PC-3 (cell line): ENCODE measurements at regions not wholly inside any gene's neighbourhood (a gene's known extent, or its start where the extent isn't known, plus 50 kb on each side); places are given as distances from the start of the nearest gene placed in this dataset.

Source experiments
- ATAC-seq: fragments of 200-7000 bp; cut with Tn5 transposase; 2 replicates; pipeline ENCODE4 v1.9.1; 2020; ENCODE audit warnings: mild to moderate bottlenecking, moderate library complexity
- BruUV-seq: library from RNA; stranded (reverse); fragments of 400-500 nt; replicated peaks from 2 replicates; lab custom pipeline; 2021; lab: Mats Ljungman, UMichigan
- CTCF ChIA-PET: fragments of 300-600 bp; sonication (Branson Sonifier 250); formaldehyde crosslinking; loops from one replicate; lab custom pipeline; 2022; ENCODE audit warnings: antibody characterized with exemption; lab: Charles Lee
- POLR2A ChIA-PET: fragments of 300-600 bp; sonication (Branson Sonifier 250); formaldehyde crosslinking; loops from one replicate; lab custom pipeline; 2022; ENCODE audit warnings: antibody characterized with exemption; ENCODE audit not compliant: unreplicated experiment; lab: Charles Lee
- DNase-seq: peaks from one replicate; pipeline ENCODE4 v3.0.0-alpha.2; 2015
- H2AFZ ChIP-seq: fragments of 300-600 bp; sonication (generic); 2 replicates; pipeline ENCODE4 v1.6.0; 2016; ENCODE audit warnings: antibody characterized with exemption, low read length
- H3F3A ChIP-seq: fragments of 300-600 bp; sonication (generic); one replicate; pipeline ENCODE4 v1.6.0; 2017; ENCODE audit warnings: antibody characterized with exemption, low read length, control low read depth, mild to moderate bottlenecking; ENCODE audit not compliant: unreplicated experiment
- H3K27ac ChIP-seq: fragments of 300-600 bp; sonication (generic); 2 replicates; pipeline ENCODE4 v1.5.1; 2016; ENCODE audit warnings: mild to moderate bottlenecking, low read length
- H3K27me3 ChIP-seq: fragments of 300-600 bp; sonication (generic); 2 replicates; pipeline ENCODE4 v1.6.1; 2016; ENCODE audit warnings: low read length, mixed read lengths
- H3K36me3 ChIP-seq: fragments of 300-600 bp; sonication (generic); 2 replicates; pipeline ENCODE4 v1.6.1; 2016; ENCODE audit warnings: low read depth, mixed run types, low read length, mixed read lengths
- H3K4me1 ChIP-seq: fragments of 300-600 bp; sonication (generic); 2 replicates; pipeline ENCODE4 v1.5.1; 2016; ENCODE audit warnings: low read length; ENCODE audit not compliant: insufficient read depth
- H3K4me2 ChIP-seq: fragments of 300-600 bp; sonication (generic); 2 replicates; pipeline ENCODE4 v1.6.0; 2016; ENCODE audit warnings: low read length
- H3K4me3 ChIP-seq: fragments of 300-600 bp; sonication (generic); 2 replicates; pipeline ENCODE4 v1.5.1; 2016; ENCODE audit warnings: mild to moderate bottlenecking, low read length, mixed read lengths
- H3K79me2 ChIP-seq: fragments of 300-600 bp; sonication (generic); 2 replicates; pipeline ENCODE4 v1.6.1; 2017; ENCODE audit warnings: low read length, mixed read lengths
- H3K9ac ChIP-seq: fragments of 300-600 bp; sonication (generic); 2 replicates; pipeline ENCODE4 v1.6.0; 2016; ENCODE audit warnings: mild to moderate bottlenecking, low read length
- H3K9me2 ChIP-seq: fragments of 300-600 bp; sonication (generic); replicated peaks from 2 replicates; pipeline ENCODE4 v1.6.1; 2016; ENCODE audit warnings: mixed run types, low read length, mixed read lengths
- H3K9me3 ChIP-seq: fragments of 300-600 bp; sonication (generic); 2 replicates; pipeline ENCODE4 v1.6.1; 2016; ENCODE audit warnings: low read length, mixed read lengths
- H4K20me1 ChIP-seq: fragments of 300-600 bp; sonication (generic); 2 replicates; pipeline ENCODE4 v1.6.1; 2016; ENCODE audit warnings: low read length, mixed read lengths
- CTCF ChIP-seq: fragments of 300-600 bp; sonication (generic); conservative IDR thresholded peaks from 2 replicates; pipeline ENCODE4 v1.5.1; 2017; ENCODE audit warnings: antibody characterized with exemption, low read depth, mild to moderate bottlenecking, low read length
- EZH2 ChIP-seq: fragments of 300-600 bp; sonication (generic); IDR thresholded peaks from one replicate; pipeline ENCODE4 v1.6.1; 2017; ENCODE audit warnings: antibody characterized with exemption, mild to moderate bottlenecking, low read length; ENCODE audit not compliant: unreplicated experiment
- EZH2phosphoT487 ChIP-seq: fragments of 300-600 bp; sonication (generic); IDR thresholded peaks from 2 replicates; pipeline ENCODE4 v1.6.1; 2018; ENCODE audit warnings: mild to moderate bottlenecking, antibody characterized with exemption, low read length, borderline replicate concordance
- intact Hi-C: fragments of 100-400 bp; cut with micrococcal nuclease; formaldehyde crosslinking; loops from 2 replicates; pipeline ENCODE4 v1.9.0; 2023

GRCh38 chr9:74373348-74373747 is 123.8 kb upstream of the RORB start:
- TF ChIP-seq EZH2 (no peak), EZH2phosphoT487 (no peak), CTCF (no peak)
- Histone ChIP-seq H3K36me3 (no peaks in the 10 kb centered on the region), H3K27me3 (no peaks in the 10 kb centered on the region), H3K4me3 (no peak overlapping the region), H2AFZ (no peak overlapping the region), H3K27ac (no peak overlapping the region), H3F3A (no peaks in the 10 kb centered on the region), H4K20me1 (no peaks in the 10 kb centered on the region), H3K4me1 (no peaks in the 10 kb centered on the region), H3K79me2 (no peaks in the 10 kb centered on the region), H3K9me3 (no peaks in the 10 kb centered on the region), H3K4me2 (no peak overlapping the region), H3K9me2 (no peaks in the 10 kb centered on the region), H3K9ac (no peak overlapping the region)
- intact Hi-C loops: loop anchor here (10.0 kb wide), 1 partner anchor 689 kb away; no protein-coding TSS in a partner anchor
- ChIA-PET CTCF (no interaction called here), POLR2A (no interaction called here)
- no peak for DNase-seq
- BruUV-seq: no TSS peak
- no peak for ATAC-seq

GRCh38 chr9:74379718-74380117 is 117.4 kb upstream of the RORB start:
- CTCF ChIA-PET: interaction anchor here (0.6 kb wide), 1 partner anchor 465 kb away, joined by 3 read pairs; no protein-coding TSS in a partner anchor
- Histone ChIP-seq H3K79me2 (no peaks in the 10 kb centered on the region), H3K36me3 (no peaks in the 10 kb centered on the region), H3K4me1 (no peaks in the 10 kb centered on the region), H3K27ac (no peak overlapping the region), H3K9me2 (no peaks in the 10 kb centered on the region), H2AFZ (no peak overlapping the region), H3F3A (no peaks in the 10 kb centered on the region), H3K4me3 (no peak overlapping the region), H3K9me3 (no peaks in the 10 kb centered on the region), H3K9ac (no peak overlapping the region), H3K27me3 (no peaks in the 10 kb centered on the region), H4K20me1 (no peaks in the 10 kb centered on the region), H3K4me2 (no peak overlapping the region)
- no TSS peak for BruUV-seq
- intact Hi-C loops: loop anchor here (10.0 kb wide), 1 partner anchor 695 kb away; no protein-coding TSS in a partner anchor
- TF ChIP-seq EZH2 (no peak), CTCF (peak; percentile 52)
- POLR2A ChIA-PET: no interaction called here
- ATAC-seq: peak; percentile 43; the same call in 1 of the 2 replicates
- DNase-seq: peak; percentile 46

GRCh38 chr9:74391816-74392215 is 105.3 kb upstream of the RORB start:
- H3K27me3 ChIP-seq: no peaks in the 10 kb centered on the region
- H3F3A ChIP-seq: no peaks in the 10 kb centered on the region
- H2AFZ ChIP-seq: no peak overlapping the region
- no peak overlapping the region for H3K27ac ChIP-seq
- no peak for ATAC-seq
- ChIA-PET CTCF (no interaction called here), POLR2A (no interaction called here)
- no peak for DNase-seq
- H3K9ac ChIP-seq: no peak overlapping the region
- no peaks in the 10 kb centered on the region for H3K9me3 ChIP-seq
- no peaks in the 10 kb centered on the region for H3K36me3 ChIP-seq
- intact Hi-C loops: no loop called here
- no TSS peak for BruUV-seq
- H3K4me1 ChIP-seq: no peaks in the 10 kb centered on the region
- no peak overlapping the region for H3K4me2 ChIP-seq
- no peaks in the 10 kb centered on the region for H4K20me1 ChIP-seq
- no peaks in the 10 kb centered on the region for H3K79me2 ChIP-seq
- no peak overlapping the region for H3K4me3 ChIP-seq
- no peaks in the 10 kb centered on the region for H3K9me2 ChIP-seq
- TF ChIP-seq EZH2 (no peak), EZH2phosphoT487 (no peak), CTCF (no peak)
